Right renal pelvis (tissue), 4 donors: ENCODE measurements at regions not wholly inside any gene's neighbourhood (a gene's known extent, or its start where the extent isn't known, plus 50 kb on each side); places are given as distances from the start of the nearest gene placed in this dataset.
"Not testable (repeated sequence)": the region's sequence is repeated elsewhere in the genome, so short reads cannot be mapped to it uniquely, and the experiment has no call there.

Source experiments
- DNase-seq, 4 donors: peaks; one replicate each; pipeline ENCODE4 v3.0.0-alpha.2; 2013; ENCODE audit warnings: low read depth in 4 of 4, low spot score in 3 of 4, missing footprints in 1 of 4

DNA sequence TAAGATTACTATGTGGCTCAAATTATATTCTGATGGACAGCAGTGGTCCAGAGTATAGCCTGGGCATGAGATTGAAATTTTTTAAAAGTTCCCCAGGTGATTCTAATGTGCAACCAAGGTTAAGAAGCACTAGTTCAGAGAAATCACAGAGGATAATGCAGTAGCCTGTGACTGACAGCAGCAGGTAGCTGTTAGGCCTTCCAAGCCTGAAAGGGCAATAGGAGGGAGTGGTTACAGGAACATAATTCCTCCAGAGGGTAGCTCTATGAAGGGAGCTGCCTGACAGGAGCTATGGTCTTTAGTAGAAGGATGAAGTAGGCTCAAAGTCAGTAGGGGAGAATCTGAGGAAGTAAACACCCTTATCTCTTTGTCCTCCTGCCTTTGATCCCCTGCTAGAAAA lies 342.9 kb upstream of the PPP2R3A start:
- DNase-seq, result no peak

DNA sequence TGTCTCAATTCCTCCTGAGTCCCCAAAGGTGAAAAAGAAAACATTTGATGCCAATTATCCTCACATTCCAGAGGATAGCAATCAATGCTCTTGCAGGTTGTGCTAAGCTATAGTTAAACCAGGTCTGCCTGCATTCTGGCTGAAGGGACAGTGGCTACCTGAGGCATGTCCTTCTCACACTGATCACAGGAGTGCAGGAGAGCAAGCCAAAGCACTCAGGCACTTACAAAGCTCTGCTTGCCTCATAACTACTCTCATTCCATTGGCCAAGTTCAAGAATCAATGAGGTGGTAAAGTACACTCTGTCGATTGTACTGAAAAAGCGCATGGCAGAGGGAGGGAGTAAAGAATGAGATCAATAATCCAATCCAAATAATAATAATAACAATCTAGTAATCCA lies 342.0 kb upstream of the PPP2R3A start:
- no peak for DNase-seq

DNA sequence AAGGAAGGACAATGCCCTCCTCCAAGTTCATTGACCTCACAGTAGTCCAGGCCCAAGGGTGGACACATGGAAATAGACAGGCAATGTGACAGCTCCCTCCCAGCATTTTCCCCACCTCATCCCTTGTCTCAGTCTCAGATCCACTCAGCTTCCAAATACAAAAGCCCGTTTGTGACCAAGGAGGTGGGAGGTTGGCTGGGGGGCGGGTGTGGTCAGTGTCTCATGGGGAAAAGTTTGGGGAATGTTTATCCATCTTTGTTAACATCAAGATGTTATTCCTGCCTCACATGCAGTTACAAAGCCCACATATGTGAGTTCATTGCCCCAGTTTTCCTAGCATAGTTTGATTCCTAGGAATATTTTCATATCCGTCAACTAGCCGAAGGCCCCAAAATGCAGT lies 338.5 kb upstream of the PPP2R3A start:
- DNase-seq, result no peak

DNA sequence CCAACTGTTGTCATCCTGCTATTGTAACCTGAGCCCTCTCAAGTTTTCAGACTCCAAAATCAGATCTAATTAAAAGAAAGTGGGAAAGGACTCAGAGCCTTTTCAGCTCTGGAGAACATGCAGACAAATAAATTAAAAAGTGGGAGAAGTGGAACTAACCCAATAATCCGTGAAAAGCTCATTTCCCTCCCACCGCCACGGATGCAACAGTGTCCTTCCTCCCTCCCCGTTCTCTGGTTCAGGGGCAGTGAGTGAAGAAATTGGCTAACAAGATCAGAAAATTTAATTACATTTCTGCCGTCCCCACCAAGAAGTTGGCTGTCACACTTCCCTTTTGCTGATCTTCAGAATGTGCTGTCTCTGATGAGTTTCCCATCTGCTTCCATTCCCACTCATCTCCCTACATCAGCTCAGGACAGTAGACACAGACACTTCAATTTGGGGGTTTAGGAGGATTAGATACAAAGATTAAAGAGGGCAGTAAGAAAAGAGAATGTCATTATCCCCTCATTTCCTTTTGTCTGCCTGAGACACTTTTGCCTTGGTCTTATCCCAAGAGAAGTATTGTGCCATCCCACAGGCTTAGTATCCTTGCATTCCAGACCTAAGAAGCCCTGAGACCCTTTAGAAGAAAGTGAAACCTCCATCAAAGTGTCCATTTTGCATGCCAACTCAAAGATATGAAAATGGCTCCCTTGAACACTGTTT lies 335.7 kb upstream of the PPP2R3A start:
- DNase-seq, result no peak

DNA sequence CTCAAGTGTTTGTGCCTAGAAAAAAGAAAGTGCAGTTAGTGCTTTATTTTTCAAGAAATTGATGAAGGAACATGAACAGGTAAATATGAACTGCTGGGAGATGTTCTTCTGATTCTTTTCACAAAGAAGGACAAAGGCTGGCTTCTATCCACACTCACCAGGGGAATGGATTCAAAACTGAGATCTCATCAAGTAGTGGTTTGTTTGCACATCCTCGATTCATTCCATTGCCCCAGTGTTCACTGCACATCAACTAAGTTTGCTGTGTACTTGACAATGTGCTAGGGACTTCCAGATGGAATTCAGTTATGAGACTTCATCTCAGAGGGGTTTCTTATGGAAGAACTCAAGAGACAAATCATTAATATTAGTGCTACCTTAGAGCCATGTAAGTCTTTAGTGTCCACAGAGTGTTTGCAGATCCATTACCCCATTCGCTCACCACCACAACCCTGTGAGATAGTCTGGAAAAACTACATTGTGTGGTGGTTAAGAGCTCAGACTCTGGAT lies 332.9 kb upstream of the PPP2R3A start:
- DNase-seq, result no peak

DNA sequence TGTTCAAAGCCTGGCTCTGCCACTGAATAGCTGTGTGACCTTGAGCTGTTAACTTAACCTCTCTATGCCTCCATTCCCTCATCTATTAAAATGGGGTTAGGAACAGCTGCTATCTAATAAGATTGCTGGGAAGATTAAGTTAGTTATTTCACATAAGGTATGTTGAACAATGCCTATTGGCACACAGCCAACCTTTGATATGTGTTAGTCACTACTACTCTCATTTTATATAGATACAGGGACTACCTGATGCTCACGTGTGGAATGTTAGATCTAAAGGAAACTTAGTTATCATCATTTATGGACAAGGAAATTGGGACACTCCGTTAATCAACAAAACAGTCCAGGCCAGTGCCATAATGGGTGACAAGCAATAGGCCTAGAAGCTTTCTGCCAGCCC lies 332.4 kb upstream of the PPP2R3A start:
- no peak for DNase-seq

DNA sequence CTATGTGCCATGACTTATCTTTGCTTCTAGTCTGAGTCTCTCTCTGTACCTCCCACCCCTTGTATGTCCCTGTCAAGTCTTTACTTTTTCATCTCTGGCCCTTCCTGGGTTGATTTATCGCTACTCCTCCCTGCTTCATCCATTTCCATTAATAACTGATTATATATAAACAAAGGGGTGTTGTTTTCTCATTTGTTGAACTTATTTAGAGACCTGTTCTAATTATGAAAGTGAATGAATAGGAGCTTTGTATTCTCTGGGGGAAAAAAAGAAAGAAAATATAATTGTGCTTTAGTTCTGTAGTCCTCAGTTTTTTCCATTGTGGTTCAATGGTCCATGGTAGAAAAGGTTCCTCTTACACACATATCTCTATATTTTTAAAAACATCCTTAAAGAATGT lies 328.9 kb upstream of the PPP2R3A start:
- DNase-seq, result no peak

DNA sequence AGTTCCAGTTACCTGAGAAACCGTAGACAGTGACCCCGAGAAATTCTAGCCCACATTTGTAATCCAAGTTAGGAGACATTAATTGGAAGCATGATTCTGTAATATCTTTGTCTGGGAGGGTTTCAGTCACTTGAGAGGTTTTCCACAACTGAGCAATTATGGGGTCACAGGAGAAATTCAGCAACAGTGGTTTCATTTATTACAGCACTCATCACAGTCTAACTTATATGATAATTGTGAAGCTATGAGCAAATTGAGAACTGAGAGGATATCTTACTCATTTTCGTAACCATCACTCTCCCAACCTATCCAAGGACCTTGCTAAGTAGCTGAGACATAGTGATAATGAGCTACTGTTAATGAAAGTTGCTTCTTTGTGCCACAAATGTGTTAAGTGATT lies 328.5 kb upstream of the PPP2R3A start:
- DNase-seq, result no peak

DNA sequence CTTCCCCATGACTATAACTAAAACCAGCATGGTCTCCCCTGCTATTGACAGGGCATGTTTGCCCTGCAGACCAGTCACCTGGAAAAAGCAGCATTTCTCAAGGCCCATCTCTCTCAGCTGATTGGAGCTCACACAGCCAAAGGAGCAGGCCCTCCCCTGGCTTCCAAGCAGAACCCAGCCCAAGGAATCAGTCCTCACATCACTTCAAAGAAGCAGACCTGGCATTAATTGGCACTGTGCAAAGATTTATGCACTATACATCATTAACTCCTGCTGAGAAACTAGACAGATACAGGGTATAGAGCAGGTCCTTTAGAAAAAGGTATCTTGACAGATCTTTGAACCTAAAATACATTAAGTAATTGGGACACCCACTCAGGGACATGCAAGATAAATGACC lies 323.8 kb upstream of the PPP2R3A start:
- no peak for DNase-seq

DNA sequence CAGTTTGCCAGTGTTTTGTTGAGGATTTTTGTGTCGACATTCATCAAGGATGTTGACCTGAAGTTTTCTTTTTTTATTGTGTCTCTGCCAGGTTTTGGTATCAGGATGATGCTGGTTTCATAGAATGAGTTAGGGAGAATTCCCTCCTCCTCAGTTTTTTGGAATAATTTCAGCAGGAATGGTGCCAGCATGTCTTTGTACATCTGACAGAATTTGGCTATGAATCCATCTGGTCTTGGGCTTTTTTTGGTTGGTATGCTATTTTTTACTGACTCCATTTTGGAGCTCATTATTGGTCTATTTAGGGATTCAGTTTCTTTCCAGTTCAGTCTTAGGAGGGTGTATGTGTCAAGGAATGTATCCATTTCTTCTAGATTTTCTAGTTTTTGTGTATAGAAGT lies 320.0 kb upstream of the PPP2R3A start:
- DNase-seq, result no peak

DNA sequence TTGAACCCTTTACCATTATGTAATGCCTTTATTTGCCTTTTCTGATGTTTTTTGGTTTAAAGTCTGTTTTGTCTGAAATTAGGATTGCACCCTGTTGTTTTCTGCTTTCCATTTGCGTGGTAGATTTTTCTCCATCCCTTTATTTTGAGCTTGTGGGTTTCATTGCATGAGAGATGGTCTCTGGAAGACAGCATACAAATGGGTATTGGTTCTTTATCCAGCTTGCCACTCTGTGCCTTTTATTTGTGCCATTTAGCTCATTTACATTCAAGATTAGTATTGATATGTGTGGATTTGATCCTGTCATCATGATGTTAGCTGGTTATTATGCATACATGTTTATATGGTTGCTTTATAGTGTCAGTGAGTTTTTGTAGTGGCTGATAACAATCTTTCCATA lies 318.7 kb upstream of the PPP2R3A start:
- DNase-seq, result no peak

DNA sequence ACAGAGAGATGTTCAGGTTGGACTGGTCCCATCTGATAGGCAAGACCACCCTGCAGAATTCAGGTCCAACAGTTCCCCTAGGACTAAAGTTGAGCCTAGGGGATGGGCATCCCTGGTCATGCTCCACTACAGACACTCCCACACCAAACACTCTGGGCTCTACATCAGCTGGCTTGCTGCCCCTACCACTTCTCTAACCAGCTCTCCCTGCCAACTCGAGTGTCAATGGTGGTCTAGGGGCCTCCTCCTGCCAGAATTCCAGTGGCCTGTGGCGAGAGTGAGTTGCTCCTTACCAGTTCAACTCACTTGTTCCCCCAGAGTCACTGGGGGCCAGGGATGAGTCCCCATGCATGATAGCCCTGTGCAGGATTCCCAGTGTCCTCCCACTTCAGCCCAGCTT lies 316.2 kb upstream of the PPP2R3A start:
- no peak for DNase-seq

DNA sequence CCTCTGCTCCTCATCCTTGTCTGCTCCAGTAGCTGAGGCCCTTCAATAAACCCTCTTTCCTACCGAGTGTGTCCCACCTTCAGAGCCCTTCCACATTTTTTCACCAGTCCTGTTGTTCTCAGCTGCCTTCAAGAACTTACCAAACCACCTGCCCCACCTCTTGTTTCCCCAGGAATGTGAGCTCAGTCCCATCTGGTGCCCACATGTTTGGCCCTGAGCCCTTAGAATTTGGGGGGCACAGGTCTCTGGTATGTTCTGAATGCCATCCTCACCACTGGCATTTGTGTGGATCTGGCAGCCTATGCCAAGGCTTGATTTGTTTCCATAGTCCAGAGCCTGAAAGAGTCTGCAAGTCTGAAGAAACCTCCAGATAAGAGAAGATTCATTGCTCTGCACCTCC lies 315.2 kb upstream of the PPP2R3A start:
- DNase-seq, result no peak

DNA sequence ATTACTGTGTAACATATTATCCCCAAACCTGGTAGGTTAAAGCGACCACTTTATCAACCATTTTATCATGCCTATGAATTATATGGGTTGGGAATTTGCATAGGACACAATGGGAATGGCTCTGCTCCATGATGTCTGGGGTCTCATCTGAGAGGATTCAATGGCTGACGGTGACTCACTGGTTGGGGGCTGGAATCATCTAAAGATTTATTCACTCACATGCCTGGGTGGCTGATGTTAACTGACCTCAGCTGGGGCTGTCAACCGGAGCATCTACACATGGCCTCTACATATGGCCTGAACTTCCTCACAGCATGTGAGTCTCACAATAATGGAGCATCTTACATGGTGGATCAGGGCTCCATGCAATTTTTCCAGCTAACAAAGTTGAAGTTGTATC lies 313.1 kb upstream of the PPP2R3A start:
- DNase-seq, result no peak

DNA sequence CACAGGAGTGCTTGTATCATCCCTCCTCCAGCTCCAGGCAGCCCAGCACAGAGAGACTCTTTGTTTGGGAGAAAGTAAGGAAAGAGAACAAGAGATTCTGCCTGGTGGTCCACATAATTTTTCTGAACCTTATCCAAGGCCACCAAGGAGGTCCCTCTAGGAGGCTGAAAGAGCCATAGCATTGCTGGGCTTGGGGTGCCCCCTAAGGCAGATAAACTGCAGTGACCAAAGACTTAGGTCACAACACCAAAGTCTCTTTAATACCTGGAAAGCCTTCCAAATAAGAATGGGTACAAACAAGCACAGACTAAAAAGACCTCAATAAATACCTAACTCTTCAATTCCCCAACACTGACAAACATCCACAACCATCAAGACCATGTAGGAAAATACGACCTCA lies 310.2 kb upstream of the PPP2R3A start:
- DNase-seq, result no peak

DNA sequence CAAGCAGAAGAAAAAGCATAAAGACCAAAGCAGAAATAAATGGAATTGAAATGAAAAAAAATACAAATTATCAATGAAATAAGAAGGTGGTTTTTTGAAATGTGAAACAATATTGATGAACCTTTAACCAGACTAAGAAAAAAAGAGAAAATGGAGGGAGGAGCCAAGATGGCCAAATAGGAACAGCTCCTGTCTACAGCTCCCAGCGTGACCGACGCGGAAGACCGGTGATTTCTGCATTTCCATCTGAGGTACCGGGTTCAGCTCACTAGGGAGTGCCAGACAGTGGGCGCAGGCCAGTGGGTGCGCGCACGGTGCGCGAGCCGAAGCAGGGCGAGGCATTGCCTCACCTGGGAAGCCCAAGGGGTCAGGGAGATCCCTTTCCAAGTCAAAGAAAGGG lies 307.1 kb upstream of the PPP2R3A start:
- DNase-seq, result not testable (repeated sequence)

DNA sequence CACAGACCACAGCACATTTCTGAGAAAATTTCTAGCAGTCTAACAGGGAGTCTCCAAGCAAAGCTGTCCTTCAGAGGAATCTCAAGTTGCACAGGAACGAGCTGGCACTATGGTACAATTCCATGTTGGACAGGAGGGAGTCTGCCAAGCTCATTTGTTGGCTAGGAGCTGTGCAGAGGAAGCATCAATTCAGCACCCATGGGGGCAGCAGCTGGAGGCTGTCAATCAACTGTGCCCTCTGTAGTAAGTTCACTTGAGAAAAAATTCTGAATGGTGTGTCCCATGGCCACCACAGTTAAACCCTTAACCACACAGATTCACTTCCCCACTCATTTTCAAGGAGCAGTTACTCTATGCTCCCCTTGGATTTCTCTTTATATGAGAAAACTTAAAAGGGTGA lies 298.5 kb upstream of the PPP2R3A start:
- no peak for DNase-seq

DNA sequence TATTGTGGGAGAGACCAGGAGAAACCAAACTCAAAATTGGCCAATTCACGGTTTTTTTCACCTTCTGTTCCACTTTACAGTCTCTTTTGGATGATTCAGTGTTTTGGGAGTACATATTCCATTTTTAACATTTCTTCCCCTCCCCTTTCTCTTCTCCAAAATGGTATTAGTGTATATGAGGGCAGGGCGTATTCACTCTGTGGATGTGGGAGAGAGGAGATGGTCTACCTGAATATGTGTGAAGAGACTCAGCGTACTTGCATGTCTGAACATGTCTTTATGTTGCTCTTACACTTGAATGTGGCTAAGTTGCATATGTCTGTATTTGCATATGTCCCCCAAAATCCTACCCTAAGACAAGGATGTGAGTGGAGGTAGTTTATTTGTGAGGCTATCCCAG lies 291.0 kb upstream of the PPP2R3A start:
- no peak for DNase-seq

DNA sequence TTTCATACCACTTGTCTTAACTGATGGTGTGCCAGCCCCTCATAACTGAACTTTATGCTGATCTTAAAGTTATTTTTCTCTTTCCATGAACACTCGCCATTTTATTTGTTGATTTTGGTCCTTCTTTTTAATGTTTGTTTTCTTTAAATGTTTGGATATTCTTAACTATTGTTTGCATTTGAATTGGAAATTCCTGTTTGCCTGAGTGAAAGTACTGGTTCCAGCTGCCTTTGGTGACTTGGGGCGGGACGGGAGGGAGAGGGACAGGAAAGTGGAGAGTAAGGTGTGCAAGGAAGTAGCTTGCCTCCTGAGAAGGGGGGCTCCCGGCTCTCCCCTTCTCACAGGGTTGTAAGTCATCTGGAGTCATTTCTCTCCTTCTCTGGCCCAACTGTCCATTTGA lies 287.1 kb upstream of the PPP2R3A start:
- DNase-seq, result no peak

DNA sequence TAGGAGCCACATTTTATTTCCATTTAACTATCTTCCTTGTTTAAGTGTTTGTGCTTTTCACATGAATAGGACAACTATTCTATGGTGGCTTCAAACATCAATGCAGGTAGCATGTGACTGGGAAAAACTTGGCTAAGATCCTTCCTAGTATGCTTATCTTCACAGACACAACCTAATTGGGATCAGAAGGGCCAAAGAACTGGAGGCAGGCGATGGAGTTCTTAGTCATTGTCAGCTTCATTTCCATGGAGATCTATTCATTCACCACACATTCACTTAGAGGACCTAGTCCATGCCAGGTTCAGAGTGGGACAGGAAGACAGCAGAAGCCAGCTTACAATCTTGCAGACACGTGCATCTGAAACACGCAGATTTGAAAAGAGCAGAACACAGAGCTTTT lies 277.5 kb upstream of the PPP2R3A start:
- DNase-seq, result no peak

DNA sequence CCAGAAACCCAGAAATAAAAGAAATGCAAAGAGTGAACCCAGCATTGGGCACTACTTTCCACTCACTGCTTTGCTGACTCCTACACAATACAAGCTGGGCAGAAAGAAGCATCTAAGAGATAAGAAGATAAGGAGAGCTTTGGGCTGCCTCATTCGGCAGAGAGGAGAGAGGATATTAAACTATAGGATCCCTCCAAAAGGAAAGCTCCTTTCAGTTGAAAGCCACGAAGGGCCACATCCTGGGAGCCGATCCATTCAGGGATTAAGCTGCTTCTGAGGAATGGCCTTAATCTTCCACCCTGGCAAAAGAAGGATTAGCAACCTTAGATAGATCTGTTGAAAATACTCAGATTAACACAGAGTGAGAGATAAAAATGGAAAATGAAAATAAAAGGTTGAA lies 274.9 kb upstream of the PPP2R3A start:
- DNase-seq, result no peak

DNA sequence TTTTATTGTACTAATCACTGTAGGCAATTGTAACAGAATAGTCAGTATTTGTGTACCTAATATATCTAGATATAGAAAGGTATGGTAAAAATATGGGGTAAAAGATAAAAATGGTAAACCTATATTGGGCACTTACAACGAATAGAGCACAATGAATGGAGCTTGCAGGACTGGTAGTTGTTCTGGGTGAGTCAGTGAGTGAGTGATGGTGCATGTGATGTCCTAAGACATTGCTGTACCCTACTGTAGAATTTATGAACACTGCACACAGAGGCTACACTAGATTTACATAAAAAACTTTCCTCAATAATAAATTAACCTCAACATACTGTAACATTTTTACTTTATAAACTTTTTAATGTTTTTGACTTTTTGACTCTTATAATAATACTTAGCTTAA lies 274.3 kb upstream of the PPP2R3A start:
- no peak for DNase-seq

DNA sequence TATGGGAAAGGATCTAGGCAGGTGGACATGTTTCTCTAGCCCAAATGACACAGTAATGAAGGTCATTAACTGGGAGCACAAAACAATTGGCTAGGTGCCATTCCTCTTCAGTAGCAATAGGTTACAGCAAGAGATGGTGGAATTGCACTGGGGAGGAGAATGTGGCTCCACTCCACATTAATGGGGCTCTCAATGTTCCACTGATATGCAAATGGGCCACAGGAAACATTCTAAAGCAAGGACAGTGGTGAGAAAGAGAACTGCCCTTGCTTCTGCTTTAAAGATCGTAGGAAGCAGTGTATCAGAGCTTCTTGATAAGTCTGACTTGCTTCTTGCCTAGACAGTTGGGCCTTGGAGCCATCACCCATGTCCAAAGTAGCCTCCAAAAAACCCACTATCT lies 271.4 kb upstream of the PPP2R3A start:
- DNase-seq, result no peak
